C4-2B (cell line): ENCODE measurements at regions not wholly inside any gene's neighbourhood (a gene's known extent, or its start where the extent isn't known, plus 50 kb on each side); places are given as distances from the start of the nearest gene placed in this dataset.

ENCODE experiments used
- ZFX ChIP-seq: fragments of 450-650 bp; IDR thresholded peaks from 2 replicates; pipeline ENCODE4 v1.6.1; 2017
- TF ChIP-seq, protein P1 (sequence below): fragments of 450-650 bp; conservative IDR thresholded peaks from 2 replicates; pipeline ENCODE4 v1.5.1; 2017; ENCODE audit warnings: mild to moderate bottlenecking

DNA sequence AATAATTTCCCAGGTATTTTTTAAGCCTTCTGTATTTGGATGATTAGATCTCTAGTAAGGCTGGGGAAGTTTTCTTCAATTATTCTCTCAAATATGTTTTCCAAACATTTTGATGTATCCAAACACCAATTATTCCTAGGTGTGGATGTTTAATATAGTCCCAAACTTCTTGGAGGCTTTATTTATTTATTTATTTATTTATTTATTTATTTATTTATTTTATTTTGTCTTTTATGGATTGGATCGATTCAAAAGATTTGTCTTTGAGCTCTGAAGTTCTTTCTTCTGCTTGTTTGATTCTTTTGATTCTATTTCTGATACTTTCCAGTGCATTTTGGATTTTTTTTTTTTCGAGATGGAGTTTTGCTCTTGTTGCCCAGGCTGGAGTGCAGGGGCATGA is 2267.9 kb upstream of the RAG2 start:
- TF ChIP-seq, protein P1, sequence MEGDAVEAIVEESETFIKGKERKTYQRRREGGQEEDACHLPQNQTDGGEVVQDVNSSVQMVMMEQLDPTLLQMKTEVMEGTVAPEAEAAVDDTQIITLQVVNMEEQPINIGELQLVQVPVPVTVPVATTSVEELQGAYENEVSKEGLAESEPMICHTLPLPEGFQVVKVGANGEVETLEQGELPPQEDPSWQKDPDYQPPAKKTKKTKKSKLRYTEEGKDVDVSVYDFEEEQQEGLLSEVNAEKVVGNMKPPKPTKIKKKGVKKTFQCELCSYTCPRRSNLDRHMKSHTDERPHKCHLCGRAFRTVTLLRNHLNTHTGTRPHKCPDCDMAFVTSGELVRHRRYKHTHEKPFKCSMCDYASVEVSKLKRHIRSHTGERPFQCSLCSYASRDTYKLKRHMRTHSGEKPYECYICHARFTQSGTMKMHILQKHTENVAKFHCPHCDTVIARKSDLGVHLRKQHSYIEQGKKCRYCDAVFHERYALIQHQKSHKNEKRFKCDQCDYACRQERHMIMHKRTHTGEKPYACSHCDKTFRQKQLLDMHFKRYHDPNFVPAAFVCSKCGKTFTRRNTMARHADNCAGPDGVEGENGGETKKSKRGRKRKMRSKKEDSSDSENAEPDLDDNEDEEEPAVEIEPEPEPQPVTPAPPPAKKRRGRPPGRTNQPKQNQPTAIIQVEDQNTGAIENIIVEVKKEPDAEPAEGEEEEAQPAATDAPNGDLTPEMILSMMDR, result no peak
- no peak for TF ChIP-seq ZFX
